Globus pallidus (tissue), 1 donor: ENCODE measurements at regions not wholly inside any gene's neighbourhood (a gene's known extent, or its start where the extent isn't known, plus 50 kb on each side); places are given as distances from the start of the nearest gene placed in this dataset.
"Not testable (repeated sequence)": the region's sequence is repeated elsewhere in the genome, so short reads cannot be mapped to it uniquely, and the experiment has no call there.

Experiments used
- DNase-seq: peaks from one replicate; pipeline ENCODE4 v3.0.0-alpha.2; 2015; ENCODE audit warnings: low spot score

GRCh38 chr10:118805146-118805545, 50.4 kb upstream of the CACUL1 start:
- DNase-seq, result no peak

GRCh38 chr10:118807512-118808305, 52.9 kb upstream of the CACUL1 start:
- DNase-seq, result no peak

- DNase-seq, result no peak
These were observed 54.0 kb upstream of the CACUL1 start for GRCh38 chr10:118808601-118809356.

DNA sequence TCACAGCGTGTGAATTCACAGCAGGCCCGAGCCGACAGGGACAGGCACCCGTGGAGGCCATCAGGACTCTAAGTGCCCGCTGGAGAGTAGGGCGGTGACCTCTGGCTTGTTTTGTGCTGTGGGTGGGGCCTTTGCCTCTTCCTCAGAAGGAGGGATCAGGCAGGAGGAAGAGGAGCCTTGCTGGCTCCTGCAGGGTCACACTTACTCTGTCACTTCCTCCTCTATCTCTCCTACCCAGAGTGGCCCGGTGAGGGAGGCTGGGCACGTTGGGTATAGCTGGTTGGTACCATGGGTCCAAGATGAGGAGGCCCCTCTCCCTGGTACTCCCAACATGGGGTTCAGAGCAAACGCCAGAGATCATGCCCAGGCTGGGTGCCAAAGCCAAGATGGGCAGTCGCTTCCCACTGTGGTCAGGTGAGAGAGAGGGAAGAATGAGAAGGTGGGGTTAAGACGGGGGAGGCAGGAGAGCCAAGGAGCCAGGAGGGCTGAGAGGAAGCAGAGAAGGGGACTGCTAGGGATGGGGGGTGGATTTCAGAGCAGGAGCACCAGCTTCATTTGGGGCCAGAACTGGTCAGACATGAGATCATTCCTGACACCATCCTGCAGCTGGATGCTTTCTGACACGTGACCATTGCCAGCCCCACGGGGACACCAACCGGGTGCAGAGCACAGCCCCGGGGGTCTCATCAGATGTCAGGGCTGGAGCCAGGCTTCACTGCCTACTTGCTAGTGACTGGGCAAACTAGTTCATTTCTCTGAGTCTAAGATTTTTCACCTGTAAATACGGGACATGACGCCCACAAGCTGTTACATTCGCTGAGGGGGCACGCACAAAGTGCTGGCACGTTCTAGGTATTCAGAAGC, 54.8 kb upstream of the CACUL1 start:
- DNase-seq, result no peak

DNA sequence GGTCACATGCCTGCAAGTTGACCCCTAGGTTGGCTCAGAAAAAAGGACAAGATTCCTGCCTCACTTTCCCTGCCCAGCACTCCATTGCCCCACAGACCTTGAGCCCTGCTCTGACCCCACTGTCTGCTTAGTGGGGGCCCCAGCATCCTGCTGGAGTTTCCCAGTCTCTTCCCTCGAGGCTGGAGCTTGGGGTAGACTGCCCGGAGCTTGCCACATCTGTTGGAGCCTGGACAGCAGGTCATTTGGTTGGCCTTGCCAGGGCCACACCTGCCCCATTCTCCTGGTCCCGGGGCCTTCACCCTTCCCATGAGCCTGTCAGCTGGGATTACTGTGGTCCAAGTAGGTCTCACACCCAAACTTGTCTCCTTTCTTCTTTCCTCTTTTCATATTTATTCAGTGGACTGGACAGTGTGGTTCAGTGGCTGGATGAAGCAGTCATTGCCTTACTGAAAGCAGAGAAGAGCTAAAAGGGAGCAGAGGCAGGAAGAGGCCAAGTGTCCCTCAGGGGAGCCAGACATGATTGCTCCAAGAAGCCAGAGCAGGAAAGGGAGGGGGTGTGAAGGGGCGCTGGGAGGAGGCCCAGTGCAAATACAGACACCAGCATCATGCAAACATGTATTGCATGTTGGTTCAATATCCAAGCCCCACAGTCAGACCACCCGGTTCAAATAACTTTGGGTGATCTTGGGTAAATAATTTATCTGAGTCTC, 56.2 kb upstream of the CACUL1 start:
- DNase-seq, result no peak

- DNase-seq, result no peak
These were observed 57.1 kb upstream of the CACUL1 start for GRCh38 chr10:118811675-118812392.

DNA sequence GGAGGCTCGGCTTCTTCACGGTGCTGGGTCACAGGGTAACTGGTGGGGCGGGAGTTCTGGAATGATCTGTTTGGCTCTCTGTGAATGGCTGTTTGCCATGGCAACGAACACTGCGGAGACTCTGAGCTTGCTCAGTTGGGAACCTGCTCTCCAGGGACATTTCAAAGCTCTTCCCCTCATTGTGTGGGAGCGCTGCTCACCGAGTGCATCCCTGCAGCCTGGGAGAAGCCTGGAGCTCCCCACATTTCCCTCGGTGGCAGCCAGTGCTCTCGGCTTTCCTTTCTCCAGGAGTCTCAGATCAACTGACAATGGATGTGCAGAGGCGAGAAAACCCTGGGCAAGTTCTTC, 57.6 kb upstream of the CACUL1 start:
- no peak for DNase-seq

DNA sequence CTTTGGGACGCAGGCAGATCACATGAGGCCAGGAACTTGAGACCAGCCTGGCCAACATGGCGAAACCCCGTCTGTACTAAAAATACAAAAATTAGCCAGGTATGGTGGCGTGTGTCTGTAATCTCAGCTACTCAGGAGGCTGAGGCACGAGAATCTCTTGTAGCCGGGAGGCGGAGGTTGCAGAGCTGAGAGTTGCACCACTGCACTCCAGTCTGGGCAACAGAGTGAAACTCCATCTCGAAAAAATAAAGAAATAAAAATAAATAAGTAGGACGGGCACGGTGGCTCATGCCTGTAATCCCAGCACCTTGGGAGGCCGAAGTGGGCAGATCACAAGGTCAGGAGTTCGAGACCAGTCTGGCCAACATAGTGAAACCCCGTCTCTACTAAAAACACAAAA, 58.2 kb upstream of the CACUL1 start:
- DNase-seq, result not testable (repeated sequence)

- no peak for DNase-seq
These were observed 61.9 kb upstream of the CACUL1 start for GRCh38 chr10:118816471-118817168.

- DNase-seq, result no peak
These were observed 62.7 kb upstream of the CACUL1 start for GRCh38 chr10:118817328-118818068.

GRCh38 chr10:118818621-118819221, 64.0 kb upstream of the CACUL1 start:
- peak; percentile 47 for DNase-seq

DNA sequence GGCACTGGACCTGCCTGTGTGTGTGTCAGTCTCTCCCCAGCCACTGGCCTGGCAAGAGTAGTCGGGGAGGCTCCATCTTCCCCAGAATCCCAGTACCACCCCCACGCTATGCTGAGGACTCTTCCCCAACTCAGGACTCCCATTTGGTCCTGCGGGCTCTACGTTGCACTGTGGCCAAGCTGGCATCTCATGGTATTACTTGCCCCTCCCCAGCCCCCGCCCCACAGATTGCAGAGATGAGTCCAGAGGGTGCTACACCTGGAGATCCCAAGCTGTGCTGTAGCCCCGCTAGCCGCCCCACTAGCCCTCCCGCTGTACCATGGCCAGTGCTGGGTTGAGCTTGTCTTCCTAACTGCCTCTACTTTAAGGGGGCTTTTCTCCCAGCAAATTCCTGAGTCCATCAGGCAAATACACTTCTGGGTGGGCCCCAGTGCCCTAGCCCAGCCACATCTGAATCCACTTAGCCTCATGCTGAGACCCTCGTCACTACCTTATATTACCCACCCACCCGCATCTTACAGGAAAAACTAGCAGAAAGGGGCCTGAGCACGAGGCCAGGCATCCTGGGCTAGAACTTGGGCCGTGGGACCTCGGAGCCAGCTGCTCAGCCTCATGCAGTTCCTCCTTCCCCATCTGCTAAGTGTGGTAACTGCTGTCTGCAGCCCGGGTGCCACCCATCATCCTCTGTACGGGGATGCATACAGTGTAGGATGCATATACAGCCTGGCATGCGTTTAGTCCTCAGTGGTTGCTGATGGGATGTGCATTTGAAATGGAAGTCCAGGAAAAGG, 65.8 kb upstream of the CACUL1 start:
- DNase-seq, result no peak

GRCh38 chr10:118823256-118823907, 68.6 kb upstream of the CACUL1 start:
- DNase-seq, result no peak

DNA sequence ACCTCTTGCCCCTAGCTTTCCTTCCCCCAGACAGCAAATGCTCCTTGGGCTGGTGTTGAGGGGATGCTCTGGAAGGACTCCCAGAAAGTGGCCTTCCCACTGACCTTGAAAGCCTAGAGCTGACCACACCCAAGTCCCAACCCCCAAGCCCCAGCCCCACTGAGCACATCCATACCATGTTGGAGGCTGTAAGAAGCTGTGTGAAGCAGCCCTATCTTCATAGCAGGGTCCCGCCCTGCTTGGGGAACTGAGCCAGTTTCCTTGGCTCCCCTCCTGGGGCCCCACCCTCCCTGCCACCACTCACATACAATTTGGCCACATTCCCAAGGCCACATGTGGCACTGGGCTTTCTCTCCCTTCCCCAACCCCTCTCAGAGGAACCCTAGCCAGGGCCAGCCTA, 72.3 kb upstream of the CACUL1 start:
- no peak for DNase-seq

GRCh38 chr10:118827466-118828155, 72.8 kb upstream of the CACUL1 start:
- no peak for DNase-seq

DNA sequence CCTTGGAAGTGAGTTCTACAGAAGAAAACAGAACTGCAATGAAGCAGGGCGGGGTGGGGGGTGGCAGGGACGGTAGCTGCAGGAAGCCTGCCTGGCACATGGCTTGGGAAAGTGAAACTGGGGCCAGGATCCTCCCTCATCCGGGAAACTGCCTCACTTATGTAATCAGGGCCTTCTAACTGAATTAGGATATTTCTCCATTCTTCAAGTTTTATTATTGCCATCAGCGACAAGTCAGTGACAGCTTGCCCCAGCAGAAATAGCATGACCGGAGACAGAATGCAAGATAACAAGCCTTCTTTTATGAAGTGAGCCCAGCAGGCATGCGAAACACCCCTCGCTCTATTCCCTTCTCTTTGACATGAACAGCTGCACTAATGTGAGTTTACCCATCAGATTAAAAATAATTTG, 77.5 kb upstream of the CACUL1 start:
- DNase-seq, result peak; percentile 28

- DNase-seq, result not testable (repeated sequence)
These were observed 79.6 kb upstream of the CACUL1 start for GRCh38 chr10:118834370-118834769.
